GDM1 (cell line): ENCODE measurements at regions not wholly inside any gene's neighbourhood (a gene's known extent, or its start where the extent isn't known, plus 50 kb on each side); places are given as distances from the start of the nearest gene placed in this dataset.
"Not testable (repeated sequence)": the region's sequence is repeated elsewhere in the genome, so short reads cannot be mapped to it uniquely, and the experiment has no call there.

ENCODE experiments used
- DNase-seq: peaks from one replicate; lab custom pipeline; 2025; lab: John Stamatoyannopoulos, UW

- DNase-seq: peak; percentile 86
These were observed 93.0 kb downstream of the CRLF3 start for GRCh38 chr17:30731210-30732132.

DNA sequence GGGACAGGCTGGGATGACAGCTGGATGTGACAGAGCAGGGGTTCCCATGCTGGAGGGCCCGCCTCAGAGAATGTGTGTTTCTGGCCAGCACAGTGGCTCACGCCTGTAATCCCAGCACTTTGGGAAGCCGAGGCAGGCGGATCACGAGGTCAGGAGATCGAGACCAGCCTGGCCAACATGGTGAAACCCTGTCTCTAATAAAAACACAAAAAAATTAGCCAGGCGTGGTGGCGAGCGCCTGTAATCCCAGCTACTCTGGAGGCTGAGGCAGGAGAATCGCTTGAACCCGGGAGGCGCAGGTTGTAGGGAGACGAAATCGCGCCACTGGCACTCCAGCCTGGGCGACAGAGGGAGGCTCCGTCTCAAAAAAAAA, 93.7 kb downstream of the CRLF3 start:
- DNase-seq: not testable (repeated sequence)

- not testable (repeated sequence) for DNase-seq
These were observed 94.2 kb downstream of the CRLF3 start for GRCh38 chr17:30730171-30730836.

DNA sequence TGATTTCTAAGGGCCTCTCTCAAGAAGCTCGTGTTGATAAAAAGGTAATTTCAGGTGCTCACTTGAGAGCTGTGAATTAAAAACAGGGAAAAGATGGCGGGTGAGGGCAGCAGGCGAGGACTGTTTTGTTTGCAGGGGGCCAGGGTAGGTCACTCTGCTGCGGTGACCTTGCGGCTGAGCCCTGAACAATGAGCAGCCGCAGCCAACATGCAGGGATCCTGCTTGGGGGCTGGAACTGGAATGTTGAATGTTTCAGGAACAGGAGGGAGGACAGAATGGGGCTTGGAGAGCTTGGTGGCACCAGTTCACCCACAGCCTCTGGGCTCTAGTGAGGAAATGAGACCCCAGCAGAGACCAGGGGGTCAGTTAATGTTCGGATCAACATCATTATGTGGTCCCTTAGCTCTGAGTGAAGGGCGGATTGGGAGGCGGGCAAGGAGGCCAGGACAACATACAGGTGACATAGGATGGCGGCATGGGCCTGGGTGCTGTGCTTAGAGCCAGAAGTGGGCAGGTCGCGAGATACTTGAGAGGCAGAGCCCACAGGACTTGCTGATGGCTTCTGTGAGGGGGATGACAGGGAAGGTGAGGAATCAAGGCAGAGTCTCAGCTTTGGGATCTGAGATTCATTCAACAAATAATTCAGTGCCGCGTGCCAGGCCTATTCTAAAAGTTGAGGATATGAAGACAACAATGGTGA, 94.9 kb downstream of the CRLF3 start:
- DNase-seq: not testable (repeated sequence)

DNA sequence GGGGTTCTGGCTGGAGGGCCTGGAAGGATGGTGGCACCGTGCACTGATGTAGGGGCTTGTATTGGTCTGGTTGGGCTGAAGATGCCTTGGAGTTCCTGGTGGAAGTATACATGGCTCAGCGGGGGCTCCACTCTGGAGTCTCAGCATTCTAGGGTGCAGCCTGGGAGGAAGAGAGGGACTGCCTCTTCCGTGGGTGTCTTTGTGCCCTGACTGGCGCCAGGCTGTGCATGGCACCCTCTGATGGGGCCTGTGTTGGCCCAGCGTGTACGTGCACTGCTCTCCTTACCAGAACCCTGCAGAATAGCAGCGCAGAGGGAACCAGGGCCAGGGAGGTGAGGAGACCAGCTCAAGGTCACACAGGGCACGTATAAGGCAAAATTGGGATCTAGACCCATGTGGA, 97.0 kb downstream of the CRLF3 start:
- DNase-seq: not testable (repeated sequence)

DNA sequence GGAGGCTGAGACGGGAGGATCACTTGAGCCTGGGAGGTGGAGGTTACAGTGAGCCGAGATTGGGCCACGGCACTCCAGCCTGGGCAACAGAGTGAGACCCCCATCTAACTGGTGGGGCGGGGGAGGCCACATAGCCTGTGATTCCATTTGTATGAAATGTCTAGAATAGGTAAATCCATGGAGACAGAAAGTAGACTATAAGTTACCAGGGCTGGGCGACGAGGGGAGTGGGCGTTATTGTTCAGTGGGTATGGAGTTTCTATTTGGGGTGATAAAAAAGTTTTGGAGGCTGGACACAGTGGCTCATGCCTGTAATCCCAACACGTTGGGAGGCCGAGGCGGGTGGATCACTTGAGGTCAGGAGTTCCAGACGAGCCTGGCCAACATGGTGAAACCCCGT, 97.8 kb downstream of the CRLF3 start:
- DNase-seq: not testable (repeated sequence)

DNA sequence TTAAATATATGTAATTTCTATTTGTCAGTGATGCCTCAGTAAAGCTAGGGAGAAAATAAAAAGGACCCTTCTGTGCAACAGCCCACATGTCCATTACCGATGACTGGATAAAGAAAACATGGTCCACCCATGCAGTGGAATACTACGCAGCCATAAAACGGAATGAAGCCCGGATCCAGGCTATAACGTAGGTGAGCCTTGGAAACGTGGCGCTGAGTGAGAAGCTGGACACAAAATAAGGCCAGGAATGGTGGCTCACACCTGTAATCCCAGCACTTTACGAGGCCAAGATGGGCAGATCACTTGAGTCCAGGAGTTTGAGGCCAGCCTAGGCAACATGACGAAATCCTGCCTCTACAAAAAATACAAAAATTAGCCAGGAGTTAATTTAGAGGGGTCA, 98.2 kb downstream of the CRLF3 start:
- DNase-seq: not testable (repeated sequence)

DNA sequence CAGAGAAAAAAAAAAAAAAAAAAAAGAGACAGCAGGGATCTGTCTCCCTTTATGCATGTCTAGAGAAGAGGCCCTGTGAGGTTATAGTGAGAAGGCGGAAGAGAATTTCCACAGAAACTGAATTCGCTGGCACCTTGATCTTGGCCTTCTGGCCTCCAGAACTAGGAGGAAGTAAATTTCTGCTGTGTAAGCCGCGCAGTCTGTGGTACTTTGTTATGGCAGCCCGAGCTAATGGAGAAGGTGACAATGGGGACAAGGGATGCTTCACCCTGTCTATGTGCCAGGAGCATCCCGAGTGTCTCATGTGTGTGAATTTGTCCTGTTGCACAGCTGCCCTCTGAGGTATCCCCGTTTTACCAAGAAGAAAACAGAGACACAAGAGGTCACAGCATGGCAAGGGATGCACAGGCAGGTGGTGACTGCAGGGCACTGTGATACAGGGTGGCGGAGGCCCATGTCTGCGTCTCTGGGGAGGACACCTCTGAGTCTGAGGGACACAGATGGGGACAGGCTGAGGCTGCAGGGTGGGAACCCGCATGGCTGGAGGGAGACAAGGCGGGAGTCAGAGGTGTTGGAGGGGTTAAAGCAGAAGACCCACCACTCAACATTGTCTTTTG, 100.3 kb downstream of the CRLF3 start:
- DNase-seq: not testable (repeated sequence)

GRCh38 chr17:30722114-30722780, 102.2 kb downstream of the CRLF3 start:
- DNase-seq: not testable (repeated sequence)

GRCh38 chr17:30720971-30721370, 103.5 kb downstream of the CRLF3 start:
- DNase-seq: not testable (repeated sequence)

DNA sequence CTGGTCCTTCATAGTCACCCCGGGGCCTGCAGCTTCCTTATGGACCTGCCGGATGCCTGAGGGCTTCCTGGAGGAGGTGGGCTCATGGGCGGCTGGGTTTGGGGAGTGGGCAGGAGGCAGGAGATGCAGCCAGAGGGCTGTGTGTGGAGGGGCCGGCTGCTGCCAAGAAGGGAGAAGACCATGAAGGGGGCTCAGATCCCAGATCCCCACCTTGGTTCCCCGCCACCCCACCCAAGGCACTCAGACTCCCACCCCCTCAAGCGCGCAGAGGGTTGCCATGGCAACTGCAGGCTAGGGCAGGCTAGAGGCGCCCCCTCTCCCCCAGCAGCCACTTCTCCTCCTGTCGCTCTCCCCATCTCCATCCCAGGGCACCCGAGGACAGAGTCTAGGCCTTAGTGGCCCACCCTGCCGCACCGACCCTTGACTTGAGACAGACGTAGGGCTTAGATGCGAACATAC, 104.5 kb downstream of the CRLF3 start:
- DNase-seq: no peak

DNA sequence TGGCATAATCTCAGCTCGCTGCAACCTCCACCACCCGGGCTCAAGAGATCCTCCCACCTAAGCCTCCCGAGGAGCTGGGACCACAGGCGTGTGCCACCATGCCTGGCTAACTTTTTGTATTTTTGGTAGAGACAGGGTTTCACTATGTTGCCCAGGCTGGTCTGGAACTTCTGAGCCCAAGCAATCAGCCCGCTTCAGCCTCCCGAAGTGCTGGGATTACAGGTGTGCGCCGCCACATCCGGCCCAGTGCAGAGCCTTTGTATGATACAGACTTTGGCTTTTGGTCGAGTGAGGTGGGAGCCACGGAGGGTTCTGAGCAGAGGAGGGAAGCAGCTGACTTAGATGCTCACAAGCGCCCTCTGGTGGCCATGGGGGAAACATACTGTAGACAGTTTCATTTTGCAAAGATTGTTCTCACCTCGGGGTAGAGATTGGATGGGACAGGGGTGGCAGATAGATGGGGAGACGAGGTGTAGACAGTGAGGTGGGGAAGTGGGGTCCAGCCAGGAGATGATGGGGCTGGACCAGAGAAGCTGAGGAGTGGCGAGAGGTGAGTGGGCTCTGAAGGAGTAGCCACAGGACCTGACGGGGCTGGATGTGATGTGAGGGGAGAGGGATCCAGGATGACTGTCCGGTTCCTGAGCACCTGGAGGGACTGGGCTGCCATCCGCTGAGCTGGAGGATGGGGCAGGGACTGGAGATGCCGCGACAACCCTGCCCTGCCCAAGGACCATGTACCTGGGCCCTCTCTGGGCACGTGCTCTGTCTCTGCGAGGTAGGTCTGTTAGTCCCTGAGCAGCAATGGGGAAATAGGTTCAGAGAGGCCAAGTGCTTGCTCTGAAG, 105.1 kb downstream of the CRLF3 start:
- not testable (repeated sequence) for DNase-seq

DNA sequence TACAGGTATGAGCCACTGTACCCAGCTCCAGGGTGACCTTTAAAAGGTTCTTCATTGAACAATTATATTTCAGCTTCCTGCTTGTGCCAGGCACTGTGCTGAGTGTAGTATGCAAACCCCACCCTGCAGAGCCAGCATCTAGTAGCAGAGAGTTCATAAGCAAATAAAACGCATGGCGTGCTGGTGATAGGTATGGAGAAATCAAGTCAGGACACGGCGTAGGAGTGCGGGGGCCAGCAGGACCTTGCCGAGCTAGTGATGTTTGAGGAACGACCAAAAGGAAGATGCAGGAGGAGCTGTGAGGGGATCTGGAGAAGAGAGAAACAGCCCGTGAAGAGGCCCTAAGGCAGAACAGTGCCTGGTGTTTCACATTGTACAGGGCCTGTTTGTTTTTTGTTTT, 105.8 kb downstream of the CRLF3 start:
- not testable (repeated sequence) for DNase-seq

DNA sequence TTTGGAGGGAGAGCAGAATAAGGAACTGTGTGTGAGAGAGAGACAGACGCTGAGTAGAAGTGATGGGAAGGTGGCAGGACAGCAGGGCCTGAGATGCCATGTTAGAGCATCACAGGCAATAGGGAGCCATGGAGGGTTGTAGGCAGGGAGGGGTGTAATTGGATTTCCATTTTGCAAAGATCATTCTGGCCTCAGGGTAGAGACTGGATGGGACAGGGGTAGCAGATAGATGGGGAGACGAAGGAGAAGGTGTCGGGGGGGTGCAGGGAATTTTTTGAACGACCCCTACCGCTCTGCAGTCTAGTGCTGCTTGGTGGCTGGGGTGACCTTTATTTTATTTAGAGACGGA, 106.4 kb downstream of the CRLF3 start:
- not testable (repeated sequence) for DNase-seq

GRCh38 chr17:30717291-30718098, 107.0 kb downstream of the CRLF3 start:
- DNase-seq: no peak

DNA sequence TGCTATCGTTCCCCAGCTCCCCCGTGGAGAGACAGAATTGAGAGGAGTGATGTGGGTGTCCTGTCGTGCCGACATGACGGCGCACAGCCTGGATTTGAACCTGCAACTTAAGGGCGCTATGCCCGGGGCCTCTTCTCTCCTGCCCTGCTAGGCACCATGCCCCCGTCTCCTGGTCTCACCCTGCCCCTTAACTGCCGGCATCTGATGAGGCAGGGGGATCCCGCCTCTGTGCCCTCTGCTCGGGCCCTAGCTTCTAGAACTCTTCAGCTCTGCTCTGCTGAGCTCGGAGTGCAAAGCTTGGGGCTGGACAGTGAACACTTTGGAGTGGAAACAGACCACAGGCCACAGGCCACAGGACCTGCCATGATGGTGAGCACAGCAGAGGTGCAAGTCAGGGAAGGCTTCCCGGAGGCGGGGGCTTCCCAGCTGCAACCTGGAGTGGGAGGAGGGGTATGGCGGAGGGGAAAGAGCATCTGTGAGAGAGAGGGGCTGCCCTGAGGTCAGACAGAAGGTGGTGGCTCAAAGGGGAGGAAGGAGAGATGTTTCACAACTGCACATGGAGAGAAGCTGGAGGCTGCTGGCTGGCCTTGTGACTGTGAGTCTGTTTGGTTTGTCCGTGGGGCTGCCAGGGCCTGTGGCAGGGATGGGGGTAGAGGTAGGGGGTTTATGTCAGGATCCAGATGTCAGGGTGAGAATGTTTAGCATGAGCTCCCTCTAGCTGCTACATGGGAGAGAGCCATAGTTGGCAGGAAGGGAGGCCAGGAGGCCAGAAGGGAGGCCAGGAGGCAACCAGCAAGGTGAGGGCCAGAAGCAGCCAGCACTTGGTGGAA, 107.8 kb downstream of the CRLF3 start:
- no peak for DNase-seq

- DNase-seq: peak; percentile 30
These were observed 109.5 kb downstream of the CRLF3 start for GRCh38 chr17:30714825-30715622.

GRCh38 chr17:30713805-30714204, 110.7 kb downstream of the CRLF3 start:
- not testable (repeated sequence) for DNase-seq
